ENCODE measurements at regions not wholly inside any gene's neighbourhood (a gene's known extent, or its start where the extent isn't known, plus 50 kb on each side); places are given as distances from the start of the nearest gene placed in this dataset.

DNA sequence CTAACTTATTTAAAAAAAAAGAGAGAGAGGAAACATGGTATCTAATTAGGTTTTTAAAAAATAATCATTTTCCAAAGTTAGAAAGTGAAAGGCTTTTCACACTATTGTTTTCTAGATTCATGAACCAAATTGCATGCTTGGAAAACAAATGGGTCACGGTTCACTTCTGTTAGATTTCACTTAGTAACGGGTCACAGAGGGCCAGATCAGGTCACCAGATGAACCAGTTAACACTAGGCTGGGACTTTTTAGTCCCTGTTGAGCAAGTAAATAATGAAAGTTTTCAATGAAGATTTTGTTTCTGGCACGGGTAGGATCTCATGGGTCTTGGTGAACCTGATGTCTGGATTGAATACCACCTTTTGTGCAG is 207.2 kb upstream of the RFX3 start:
- DNase-seq, result no peak
- intact Hi-C loops (cut with DNase I), result loop anchor here (2.0 kb wide), 1 partner anchor 496 kb away; no protein-coding TSS in a partner anchor

DNA sequence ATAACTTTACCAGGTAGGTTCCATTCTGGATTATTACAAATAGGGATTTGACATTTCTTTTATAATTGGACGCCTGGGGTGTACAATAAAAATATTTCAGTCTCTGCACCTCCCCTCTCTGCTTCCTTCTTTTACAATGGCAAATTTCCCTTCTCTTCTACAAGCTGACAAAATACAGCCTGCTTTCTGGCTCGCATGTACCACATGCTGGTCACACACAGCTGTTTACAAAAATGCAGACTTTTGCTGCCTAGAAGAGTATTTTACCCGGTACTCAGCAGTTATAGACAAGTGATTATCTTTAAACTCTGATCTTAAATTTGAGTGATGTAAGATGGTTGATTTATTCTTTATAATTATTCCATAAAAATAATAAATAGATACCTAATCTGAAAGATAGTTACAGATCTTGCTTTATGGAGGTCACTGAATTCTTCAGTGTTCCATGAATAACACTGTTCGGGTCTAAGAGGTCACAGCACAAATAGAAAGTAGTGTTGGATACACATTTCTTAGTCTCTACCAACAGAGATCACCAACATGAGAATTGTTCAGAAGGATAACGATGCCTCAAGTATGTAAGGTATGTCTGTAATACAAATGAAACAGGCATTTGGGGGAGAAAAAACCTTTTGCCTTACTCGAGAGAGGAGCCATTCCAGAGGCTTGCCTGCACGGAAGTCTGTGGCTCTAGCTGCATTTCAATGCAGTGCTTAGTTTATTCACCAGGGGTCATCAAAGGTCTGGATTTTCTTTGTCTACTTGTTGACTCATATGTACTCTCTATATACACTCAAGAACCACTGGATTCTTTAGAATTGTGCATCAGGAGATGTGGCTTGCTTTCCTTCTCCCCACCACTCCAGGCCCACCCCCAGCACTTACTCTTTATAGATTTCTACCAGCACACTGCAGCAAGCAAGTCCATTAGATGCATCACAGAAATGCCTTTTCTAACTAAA is 206.6 kb upstream of the RFX3 start:
- peak in 4 of 10 donors; percentile 12 to 31 (median 24) for DNase-seq
- intact Hi-C loops (cut with DNase I), result loop anchor here (2.0 kb wide), 1 partner anchor 496 kb away; no protein-coding TSS in a partner anchor

DNA sequence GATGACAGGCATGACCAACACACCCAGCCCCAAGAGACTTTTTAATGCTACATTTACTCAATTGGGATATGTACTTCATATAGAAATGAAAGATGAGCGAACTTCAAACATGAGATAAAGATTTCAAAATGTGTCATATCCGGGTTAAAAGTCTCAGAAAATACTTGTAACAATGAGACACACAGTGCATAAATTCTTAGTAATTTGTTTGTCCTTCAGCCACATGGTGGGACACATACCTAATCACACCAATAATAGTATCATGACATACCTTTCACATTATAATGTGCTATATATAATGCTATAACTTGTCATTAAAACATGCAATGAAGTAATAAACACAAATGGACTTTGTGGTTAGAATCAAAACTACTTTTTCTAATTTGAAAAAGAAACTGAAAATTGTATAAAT is 204.7 kb upstream of the RFX3 start:
- no peak for DNase-seq
- intact Hi-C loops (cut with DNase I), result no loop called here

DNA sequence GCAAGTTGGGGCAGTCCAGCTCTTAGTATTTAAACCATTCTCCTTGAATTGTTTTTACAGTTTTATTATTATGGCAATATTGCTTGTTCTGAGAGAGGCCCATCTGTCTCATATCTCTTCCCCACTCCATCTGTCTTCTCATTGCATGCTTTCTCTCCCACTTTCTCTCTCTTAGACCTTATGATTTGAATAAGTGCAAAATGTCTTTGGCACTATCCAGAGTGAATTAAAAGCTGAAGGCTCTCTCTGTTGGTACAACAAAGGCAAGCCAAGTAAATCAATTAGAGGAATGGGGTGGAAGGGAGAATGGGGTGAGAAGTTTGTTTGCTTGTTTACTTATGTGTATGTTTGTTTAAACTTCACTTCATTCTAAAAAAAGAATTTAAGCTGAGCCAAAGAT is 195.3 kb upstream of the RFX3 start:
- no peak for DNase-seq
- intact Hi-C loops (cut with DNase I), result no loop called here

DNA sequence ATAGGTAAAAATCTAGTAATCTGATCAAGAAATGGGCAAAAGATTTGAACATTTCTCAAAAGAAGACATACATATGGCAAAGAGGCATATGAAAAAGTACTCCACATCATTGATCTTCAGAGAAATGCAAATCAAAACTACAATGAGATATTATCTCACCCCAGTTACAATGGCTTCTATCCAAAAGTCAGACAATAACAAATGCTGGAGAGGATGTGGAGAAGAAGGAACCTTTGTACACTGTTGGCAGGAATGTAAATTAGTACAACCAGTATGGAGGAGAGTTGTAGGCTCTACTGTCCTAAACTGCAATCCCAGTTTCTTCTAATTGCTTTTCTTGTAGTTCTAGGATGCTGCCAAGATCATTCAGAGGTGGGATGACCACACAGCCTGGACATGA is 193.5 kb upstream of the RFX3 start:
- intact Hi-C loops (cut with DNase I), result no loop called here
- DNase-seq, result no peak

DNA sequence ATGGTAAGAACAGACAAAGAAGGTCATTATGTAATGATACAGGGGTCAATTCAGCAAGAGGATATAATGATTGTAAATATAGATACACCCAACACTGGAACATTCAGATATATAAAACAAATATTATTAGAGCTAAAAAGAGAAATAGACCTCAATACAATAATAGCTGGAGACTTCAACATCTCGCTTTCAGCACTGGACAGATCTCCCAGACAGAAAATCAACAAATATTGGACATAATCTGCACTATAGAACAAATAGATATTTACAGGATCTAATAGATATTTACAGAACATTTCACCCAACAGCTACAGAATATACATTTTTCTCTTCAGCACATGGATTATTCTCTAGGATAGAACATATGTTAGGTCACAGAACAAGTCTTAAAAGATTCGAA is 190.6 kb upstream of the RFX3 start:
- DNase-seq, result no peak
- intact Hi-C loops (cut with DNase I), result no loop called here

DNA sequence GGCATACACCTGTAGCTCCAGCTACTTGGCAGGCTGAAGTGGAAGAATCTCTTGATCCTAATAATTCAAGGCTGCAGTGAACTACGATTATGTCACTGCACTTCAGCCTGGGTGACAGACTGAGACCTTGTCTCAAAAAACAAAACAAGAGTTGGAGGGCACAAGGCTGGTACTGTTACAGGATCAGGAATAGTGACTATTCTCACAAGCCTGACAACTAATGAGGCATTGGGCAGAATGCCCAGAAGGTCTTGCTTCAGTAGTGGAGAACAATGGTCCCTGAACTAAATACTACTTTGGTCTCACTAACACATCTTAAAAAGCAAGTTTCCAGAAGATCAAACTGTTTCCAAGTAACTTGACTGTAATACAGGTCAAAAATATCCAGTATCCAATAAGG is 182.9 kb upstream of the RFX3 start:
- peak in 2 of 10 donors; percentile 9 to 19 for DNase-seq
- intact Hi-C loops (cut with DNase I), result no loop called here

DNA sequence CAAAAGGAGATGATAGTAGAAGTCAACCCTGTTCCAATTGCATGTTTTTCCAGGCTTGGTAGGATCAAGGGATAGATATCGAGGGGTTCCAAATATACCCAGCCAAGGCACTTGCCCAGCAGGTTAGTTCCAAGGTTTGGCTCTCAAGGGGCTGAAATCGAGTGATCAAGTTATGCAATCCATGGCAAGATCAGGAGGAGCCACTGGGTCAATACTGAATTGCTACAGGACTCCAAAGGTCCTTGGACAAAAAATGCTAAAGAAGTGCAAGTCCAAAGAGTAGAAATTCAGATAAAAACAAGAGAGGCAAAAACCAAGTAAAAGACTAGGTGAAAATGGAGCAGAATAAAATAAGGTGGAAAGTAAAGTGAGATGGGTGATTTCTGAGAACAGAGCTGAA is 179.1 kb upstream of the RFX3 start:
- no peak for DNase-seq
- intact Hi-C loops (cut with DNase I), result no loop called here

DNA sequence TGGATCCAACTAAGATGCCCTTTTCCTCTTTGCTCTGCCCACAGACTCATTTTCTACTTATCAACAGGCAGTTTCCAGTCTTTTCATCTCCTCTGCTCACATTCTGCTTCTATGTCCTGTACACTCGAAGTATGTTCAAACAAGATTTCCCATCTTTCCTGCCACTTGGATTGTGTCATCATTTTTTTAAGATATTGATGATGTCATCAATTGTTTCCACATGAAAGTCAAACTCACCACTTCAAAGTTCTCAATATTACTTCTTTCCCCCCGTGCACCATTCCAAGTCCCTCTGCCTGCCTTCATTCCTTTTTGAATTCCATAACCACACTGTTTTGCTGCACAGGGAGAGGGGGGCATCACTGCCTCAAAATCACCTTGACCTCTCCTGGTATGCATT is 175.0 kb upstream of the RFX3 start:
- no peak for DNase-seq
- intact Hi-C loops (cut with DNase I), result no loop called here

DNA sequence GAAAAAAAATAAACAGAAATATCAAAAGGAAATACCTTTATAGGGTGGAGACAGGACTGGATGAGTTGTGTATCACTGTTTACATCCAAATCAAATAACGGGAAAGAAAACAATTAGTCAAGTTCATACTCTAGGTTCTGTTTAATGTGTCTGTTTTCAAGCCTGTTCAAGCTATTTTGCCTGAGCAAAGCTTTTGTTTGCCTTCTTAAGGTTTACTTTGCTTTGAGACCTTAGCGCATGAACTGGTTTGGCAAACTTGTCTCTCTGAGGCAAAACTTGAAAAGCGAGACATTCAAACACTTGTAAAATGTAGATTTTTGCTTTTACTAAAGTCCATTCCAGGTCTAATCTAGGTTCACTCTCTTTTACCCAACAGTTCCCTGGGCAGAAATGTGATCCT is 174.1 kb upstream of the RFX3 start:
- DNase-seq, result no peak
- intact Hi-C loops (cut with DNase I), result no loop called here

DNA sequence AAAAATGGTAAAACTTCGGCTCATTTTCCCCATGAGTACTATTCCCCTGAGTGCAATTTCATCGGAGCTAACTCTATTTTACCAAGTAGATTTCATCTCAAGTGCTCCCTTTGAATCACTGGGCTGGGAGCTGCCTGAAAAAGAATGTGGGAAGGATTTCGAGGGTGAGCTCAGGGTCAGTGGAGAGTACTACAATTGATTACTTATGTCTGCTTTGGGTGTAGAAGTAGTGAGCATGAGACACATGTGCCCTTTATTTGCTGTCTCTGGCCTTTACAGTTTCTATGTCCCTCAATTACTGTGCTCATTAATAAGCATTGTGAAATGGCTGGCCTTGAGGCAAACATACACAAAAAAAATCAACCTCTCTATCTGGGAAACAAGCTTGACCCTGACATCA is 172.7 kb upstream of the RFX3 start:
- DNase-seq, result no peak
- intact Hi-C loops (cut with DNase I), result no loop called here

DNA sequence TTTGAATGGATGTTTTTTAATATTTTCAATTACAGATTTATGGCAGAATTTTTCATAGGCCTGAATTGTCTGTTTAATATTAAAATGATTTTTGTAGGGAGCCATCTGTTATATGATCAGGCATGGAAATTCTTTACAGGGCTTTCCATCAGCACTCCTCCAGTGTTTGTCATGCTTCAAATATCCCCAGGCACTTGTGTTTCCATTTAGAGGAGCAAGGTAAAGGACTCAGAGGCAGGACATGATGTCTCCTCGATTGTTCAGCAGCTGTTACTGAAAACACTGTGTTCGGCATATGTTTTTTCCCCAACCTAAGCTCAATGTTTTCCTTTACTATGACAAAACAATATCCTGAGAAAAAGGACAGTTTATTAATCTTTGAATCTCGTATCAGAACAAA is 172.3 kb upstream of the RFX3 start:
- intact Hi-C loops (cut with DNase I), result no loop called here
- DNase-seq, result no peak

DNA sequence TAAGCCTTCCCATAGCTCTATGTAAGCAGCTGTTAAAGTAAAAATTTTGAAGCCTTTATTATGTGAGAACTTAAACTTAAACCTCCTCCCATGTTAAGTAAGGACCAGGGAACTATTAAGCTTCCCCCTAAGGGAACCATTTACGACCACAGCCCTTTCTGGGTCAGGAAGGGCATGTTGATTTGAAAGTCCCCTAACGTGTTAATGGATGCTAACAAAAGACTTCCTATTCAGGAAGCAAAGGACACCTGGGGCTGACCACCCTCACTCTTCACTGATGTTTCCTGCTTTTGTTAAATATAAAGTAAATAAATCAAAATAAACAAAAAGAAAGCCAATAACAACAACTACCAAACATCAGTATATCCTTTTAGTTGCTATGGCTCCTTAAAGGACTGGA is 170.6 kb upstream of the RFX3 start:
- no peak for DNase-seq
- intact Hi-C loops (cut with DNase I), result no loop called here

DNA sequence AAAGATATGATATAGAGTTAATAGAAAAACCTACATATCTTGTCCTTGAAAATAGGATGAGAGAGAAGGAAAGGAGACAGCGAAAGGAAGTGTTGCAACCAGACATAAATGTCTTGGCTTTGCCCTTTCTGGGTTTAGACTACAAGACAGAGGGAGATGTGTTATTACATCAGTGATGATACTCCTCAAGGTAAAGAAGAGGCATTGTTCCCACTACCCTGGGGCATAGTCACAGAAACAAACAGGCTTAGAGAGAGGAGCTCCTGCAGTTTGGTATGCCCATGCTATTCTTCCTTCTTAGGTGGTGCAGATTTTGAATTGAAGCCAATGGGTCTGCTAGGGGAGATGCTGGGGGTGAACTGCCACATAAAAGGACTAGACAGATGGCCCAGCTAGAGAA is 166.8 kb upstream of the RFX3 start:
- intact Hi-C loops (cut with DNase I), result no loop called here
- no peak for DNase-seq

DNA sequence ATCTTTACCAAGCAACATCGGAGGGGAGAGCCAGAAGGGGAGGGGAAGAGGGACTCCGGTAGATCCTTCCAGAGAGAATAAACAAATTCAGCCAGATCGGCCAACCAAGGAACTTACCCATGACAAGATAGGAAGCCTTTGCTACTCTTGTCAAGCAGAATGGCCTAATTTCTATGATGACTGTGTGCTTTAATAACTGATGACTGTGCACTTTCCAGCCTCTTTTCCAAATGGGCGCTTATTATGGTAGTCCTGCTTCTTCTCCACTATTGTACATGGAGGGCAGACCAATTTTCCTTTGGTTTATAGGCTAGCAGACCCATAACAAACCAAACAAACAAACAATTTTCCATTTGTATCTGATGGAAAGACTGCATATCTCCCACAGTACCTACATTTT is 163.8 kb upstream of the RFX3 start:
- no peak for DNase-seq
- intact Hi-C loops (cut with DNase I), result no loop called here

DNA sequence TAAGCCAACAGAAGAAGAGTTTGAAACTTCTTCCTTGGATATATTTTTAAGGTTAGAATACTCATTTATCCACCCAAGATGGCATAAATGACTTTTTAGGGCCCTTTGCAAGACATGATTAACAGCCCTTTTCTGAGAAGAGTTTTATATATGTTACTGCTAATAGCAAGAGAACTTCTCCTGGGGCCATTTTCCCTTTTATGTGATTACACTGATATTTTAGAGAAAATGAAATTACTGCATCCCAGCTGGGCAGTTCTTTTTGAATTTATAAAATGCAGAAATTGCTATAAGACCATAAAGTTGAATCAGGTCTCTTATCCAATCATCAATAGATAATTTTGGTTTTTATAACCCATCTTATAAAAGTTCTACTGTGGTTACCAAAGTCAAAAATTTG is 161.3 kb upstream of the RFX3 start:
- intact Hi-C loops (cut with DNase I), result no loop called here
- DNase-seq, result no peak

DNA sequence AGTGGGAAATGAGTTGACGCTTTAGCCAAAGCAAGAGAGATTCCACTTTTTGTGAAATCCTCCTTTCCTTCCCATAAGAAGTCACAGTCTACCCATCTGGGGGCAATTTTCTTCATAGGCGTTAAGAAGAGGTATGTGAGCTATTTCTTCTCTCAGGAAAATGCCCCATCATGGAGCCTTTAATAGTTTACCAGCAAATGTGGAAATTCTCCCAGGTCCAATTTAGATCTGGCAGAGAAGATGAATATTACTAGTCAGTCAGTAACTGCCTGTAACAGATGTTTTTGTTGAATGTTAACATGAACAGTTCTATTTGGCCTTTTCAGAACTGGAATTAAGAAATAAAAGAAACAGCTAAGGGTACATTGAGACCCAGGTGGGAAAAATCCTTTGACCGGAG is 156.4 kb upstream of the RFX3 start:
- intact Hi-C loops (cut with DNase I), result no loop called here
- no peak for DNase-seq

DNA sequence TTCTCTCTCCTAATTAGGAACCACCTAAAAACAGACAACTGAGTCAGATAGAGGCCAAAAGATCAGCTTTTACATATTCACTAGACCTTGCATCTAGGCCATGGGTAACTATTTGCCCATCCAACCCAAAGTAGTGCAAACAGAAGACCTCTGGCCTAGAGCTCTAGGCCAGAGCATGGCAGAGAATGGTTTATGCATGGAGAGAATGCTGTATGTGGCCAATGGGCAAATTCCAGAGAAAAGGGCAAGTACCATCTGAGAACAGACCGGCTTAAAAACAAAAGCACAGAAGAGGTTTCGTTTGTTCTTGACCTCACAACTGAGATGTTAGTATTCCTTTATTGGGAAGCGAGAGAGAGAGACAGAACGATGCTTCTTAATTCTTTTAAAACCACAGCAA is 151.7 kb upstream of the RFX3 start:
- intact Hi-C loops (cut with DNase I), result no loop called here
- no peak for DNase-seq

DNA sequence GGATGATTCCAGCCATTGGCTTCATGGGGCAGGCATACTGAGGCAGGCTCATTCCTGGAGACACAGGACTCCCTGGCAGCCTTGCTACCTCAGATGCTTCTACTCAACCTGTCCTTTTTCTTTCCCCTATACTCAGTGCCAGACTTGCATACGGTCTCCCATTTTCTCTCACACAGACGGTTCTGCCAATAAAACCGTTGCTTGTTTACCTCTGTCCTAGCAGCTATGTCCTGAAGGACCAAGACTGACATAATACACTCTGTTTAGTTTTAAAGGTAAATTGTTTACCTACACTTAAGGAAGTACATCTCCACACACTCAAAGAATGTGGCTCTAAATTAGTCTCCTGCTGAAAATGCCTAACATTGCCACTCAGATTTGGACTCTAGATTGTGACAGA is 151.0 kb upstream of the RFX3 start:
- intact Hi-C loops (cut with DNase I), result no loop called here
- DNase-seq, result no peak

DNA sequence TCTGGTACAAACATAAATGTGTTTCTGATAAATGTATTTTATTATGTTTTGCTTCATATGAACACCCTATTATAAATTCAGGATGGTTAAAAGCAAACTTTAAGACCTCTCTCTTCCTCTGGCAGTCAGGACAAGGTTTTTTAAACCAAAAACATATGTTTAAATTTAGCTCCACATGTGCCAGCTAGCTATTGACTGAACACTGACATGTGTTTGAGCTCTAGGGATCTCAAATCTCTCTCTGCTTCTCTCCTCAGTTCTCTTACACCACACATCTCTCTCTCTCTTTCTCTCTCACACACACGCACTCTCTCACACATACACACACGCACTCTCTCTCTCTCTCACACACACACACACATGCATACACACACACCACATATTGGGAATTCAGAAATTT is 150.1 kb upstream of the RFX3 start:
- no peak for DNase-seq
- intact Hi-C loops (cut with DNase I), result no loop called here

DNA sequence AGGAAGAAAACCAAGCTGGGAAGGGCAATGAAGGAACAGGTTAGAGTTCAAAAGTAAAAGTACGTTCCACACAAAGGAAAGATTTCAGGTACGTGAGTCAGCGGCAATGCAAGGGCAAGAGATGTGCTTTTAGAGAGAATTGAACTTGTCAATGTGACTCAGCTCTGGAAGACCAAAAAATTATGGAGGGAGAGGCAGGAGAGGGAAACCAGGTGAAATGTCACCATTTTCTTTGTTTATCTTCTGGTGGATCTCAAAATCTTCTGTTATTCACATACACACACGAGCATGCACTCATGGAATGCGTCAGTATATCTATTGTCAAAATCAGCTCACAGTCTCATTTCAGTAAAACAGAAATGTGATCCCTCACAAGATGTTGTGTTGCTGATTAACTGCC is 148.8 kb upstream of the RFX3 start:
- intact Hi-C loops (cut with DNase I), result no loop called here

DNA sequence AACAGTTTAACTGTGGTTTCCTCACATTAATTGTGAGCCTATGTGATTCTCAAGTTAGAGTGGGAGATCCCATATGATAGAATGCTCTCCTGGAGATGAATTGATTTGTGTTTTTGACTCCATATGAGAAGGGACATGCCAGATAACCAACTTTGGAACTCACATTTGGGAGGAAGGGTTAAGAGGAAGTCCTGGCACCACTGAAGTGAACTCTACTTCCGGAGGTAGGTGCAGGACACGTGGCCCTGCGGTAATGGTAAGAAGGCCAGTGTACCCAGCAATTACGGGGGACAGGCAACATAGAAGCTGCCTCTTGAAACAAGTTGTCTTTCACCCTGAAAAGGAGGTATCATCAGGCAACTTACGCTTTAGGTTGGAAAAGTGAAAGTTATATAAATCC is 146.6 kb upstream of the RFX3 start:
- DNase-seq, result no peak
- intact Hi-C loops (cut with DNase I), result no loop called here

More for the DNA sequence above, 148.8 kb upstream of the RFX3 start:
- no peak for DNase-seq

DNA sequence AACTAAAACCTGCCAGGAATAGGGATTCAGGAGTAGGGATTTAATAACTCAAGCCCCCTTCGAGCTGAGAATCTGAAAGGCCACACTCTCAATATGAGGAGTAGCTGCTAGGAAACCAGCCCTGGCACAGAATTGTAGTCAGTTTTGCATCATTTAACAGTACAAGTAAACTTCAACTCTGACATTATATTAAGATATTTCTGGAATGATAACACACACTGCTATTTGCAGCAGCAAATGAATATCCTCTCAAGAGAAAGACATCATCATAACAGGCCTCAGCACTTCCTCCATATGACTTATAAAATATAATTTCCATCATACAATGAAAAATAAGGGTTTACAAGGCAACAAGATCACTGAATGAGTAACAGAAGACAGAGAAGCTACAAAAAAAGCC is 138.2 kb upstream of the RFX3 start:
- DNase-seq, result no peak
- intact Hi-C loops (cut with DNase I), result no loop called here
